ENCODE measurements at regions not wholly inside any gene's neighbourhood (a gene's known extent, or its start where the extent isn't known, plus 50 kb on each side); places are given as distances from the start of the nearest gene placed in this dataset.

DNA sequence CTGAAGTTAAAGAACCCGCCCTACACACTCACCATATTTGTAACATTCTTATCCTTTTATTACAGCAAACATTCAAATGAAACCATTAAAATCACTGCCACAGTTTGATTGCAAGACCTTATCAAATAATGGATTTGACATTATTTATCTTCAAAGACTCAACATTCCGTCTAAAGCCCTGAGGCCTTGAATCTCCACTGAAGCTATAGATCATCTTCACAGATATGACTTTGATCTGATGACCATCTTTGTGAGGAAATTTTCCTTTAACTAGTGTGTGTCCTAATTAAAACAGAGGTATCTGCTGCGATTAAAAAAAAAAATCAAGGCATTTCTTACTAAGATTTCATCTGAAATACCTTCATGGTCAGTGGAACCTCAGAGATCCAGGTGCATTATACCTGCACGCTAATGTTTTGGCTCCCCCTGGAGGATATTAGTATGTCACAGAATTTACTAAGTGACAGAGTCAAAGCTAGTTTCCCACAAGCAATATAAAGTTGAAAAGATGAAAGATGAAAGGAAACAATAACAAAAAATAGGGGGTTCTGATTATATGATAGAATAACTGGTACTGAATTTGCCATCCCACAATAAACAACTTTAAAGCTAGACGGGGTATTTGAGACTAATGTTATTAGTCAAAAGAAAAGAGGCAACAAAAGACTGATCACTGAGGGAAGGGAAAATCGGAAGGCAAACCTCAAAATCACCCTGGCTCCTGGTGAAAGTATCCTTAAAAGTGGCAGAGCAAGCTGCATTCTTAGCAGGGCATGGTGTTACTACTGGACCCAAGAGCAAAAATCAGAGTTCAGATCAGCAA is 923.4 kb downstream of the NCAM2 start:
- Histone ChIP-seq H3K27me3 (ENCODE audit: insufficient read depth, low read length) (no peaks in the 10 kb centered on the region), H3K27ac (ENCODE audit: low read depth, low read length) (no peak overlapping the region), H2AFZ (ENCODE audit: low read length, unreplicated experiment) (no peak overlapping the region), H3K79me2 (ENCODE audit: control insufficient read depth, insufficient read depth, low read length, unreplicated experiment) (no peaks in the 10 kb centered on the region), H3K4me3 (ENCODE audit: low read depth, low read length) (no peak overlapping the region), H3K36me3 (ENCODE audit: insufficient read depth, low read length) (no peaks in the 10 kb centered on the region), H3K4me1 (ENCODE audit: control insufficient read depth, insufficient read depth, low read length, unreplicated experiment) (no peaks in the 10 kb centered on the region)

DNA sequence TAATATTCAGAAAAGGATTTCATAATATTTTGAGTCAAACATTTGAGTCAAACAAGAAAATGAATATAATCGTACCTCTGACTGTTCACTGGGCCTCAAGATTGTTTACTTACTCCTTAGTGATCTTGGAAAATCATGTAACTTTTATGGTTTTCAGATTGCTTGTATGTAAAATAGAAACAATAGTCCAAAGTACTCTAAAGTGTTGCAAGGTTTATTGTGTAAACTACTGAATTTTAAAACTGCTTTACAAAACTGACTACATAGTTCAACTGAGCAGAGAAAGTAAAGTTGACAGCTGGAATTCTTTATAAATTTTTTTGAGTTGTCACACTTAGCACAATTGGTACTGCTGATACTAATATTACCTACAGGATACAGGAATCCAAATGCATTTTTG is 931.0 kb downstream of the NCAM2 start:
- Histone ChIP-seq H3K4me3 (ENCODE audit: low read depth, low read length) (no peak overlapping the region), H2AFZ (ENCODE audit: low read length, unreplicated experiment) (no peak overlapping the region), H3K4me1 (ENCODE audit: control insufficient read depth, insufficient read depth, low read length, unreplicated experiment) (no peaks in the 10 kb centered on the region), H3K79me2 (ENCODE audit: control insufficient read depth, insufficient read depth, low read length, unreplicated experiment) (no peaks in the 10 kb centered on the region), H3K27me3 (ENCODE audit: insufficient read depth, low read length) (no peaks in the 10 kb centered on the region), H3K27ac (ENCODE audit: low read depth, low read length) (no peak overlapping the region), H3K36me3 (ENCODE audit: insufficient read depth, low read length) (no peaks in the 10 kb centered on the region)

- Histone ChIP-seq H3K36me3 (ENCODE audit: insufficient read depth, low read length) (no peaks in the 10 kb centered on the region), H2AFZ (ENCODE audit: low read length, unreplicated experiment) (no peak overlapping the region), H3K79me2 (ENCODE audit: control insufficient read depth, insufficient read depth, low read length, unreplicated experiment) (no peaks in the 10 kb centered on the region), H3K27me3 (ENCODE audit: insufficient read depth, low read length) (no peaks in the 10 kb centered on the region), H3K4me3 (ENCODE audit: low read depth, low read length) (no peak overlapping the region), H3K27ac (ENCODE audit: low read depth, low read length) (no peak overlapping the region), H3K4me1 (ENCODE audit: control insufficient read depth, insufficient read depth, low read length, unreplicated experiment) (no peaks in the 10 kb centered on the region)
These were observed 931.6 kb downstream of the NCAM2 start for GRCh38 chr21:21929789-21930188.

DNA sequence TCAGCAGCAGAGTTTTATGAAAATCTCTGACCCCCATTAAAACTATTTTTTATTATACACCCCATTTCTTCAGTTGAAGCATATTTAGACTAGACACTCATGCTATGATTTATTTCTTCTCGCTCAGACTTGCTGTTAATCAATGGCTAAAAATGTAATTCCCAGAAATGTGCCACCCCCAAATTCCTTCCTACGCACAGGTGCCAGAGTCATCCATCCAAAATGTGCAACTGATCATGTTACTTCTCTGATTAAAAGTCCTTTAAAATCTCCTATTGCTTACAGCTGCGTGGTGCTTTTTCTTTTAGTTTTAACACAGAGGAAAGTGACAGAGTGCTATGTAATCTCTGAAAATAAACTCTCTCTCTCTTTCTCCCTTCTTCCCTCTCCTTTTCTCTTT is 954.4 kb downstream of the NCAM2 start:
- Histone ChIP-seq H2AFZ (ENCODE audit: low read length, unreplicated experiment) (no peak overlapping the region), H3K79me2 (ENCODE audit: control insufficient read depth, insufficient read depth, low read length, unreplicated experiment) (no peaks in the 10 kb centered on the region), H3K4me3 (ENCODE audit: low read depth, low read length) (no peak overlapping the region), H3K4me1 (ENCODE audit: control insufficient read depth, insufficient read depth, low read length, unreplicated experiment) (no peaks in the 10 kb centered on the region), H3K36me3 (ENCODE audit: insufficient read depth, low read length) (no peaks in the 10 kb centered on the region), H3K27me3 (ENCODE audit: insufficient read depth, low read length) (no peaks in the 10 kb centered on the region), H3K27ac (ENCODE audit: low read depth, low read length) (no peak overlapping the region)

GRCh38 chr21:21955204-21955603 is 957.0 kb downstream of the NCAM2 start:
- Histone ChIP-seq H3K36me3 (ENCODE audit: insufficient read depth, low read length) (no peaks in the 10 kb centered on the region), H3K4me3 (ENCODE audit: low read depth, low read length) (no peak overlapping the region), H3K79me2 (ENCODE audit: control insufficient read depth, insufficient read depth, low read length, unreplicated experiment) (no peaks in the 10 kb centered on the region), H3K27me3 (ENCODE audit: insufficient read depth, low read length) (no peaks in the 10 kb centered on the region), H2AFZ (ENCODE audit: low read length, unreplicated experiment) (no peak overlapping the region), H3K4me1 (ENCODE audit: control insufficient read depth, insufficient read depth, low read length, unreplicated experiment) (no peaks in the 10 kb centered on the region), H3K27ac (ENCODE audit: low read depth, low read length) (no peak overlapping the region)

GRCh38 chr21:21957490-21957889 is 959.3 kb downstream of the NCAM2 start:
- H3K27ac ChIP-seq (ENCODE audit: low read depth, low read length) = no peak overlapping the region
- H3K4me3 ChIP-seq (ENCODE audit: low read depth, low read length) = no peak overlapping the region

GRCh38 chr21:21963911-21964310 is 965.7 kb downstream of the NCAM2 start:
- Histone ChIP-seq H3K79me2 (ENCODE audit: control insufficient read depth, insufficient read depth, low read length, unreplicated experiment) (no peaks in the 10 kb centered on the region), H2AFZ (ENCODE audit: low read length, unreplicated experiment) (no peak overlapping the region), H3K4me1 (ENCODE audit: control insufficient read depth, insufficient read depth, low read length, unreplicated experiment) (no peaks in the 10 kb centered on the region), H3K27ac (ENCODE audit: low read depth, low read length) (no peak overlapping the region), H3K36me3 (ENCODE audit: insufficient read depth, low read length) (no peaks in the 10 kb centered on the region), H3K4me3 (ENCODE audit: low read depth, low read length) (no peak overlapping the region), H3K27me3 (ENCODE audit: insufficient read depth, low read length) (no peaks in the 10 kb centered on the region)

More at GRCh38 chr21:21957490-21957889, 959.3 kb downstream of the NCAM2 start:
- Histone ChIP-seq H2AFZ (ENCODE audit: low read length, unreplicated experiment) (no peak overlapping the region), H3K79me2 (ENCODE audit: control insufficient read depth, insufficient read depth, low read length, unreplicated experiment) (no peaks in the 10 kb centered on the region), H3K27me3 (ENCODE audit: insufficient read depth, low read length) (no peaks in the 10 kb centered on the region), H3K36me3 (ENCODE audit: insufficient read depth, low read length) (no peaks in the 10 kb centered on the region), H3K4me1 (ENCODE audit: control insufficient read depth, insufficient read depth, low read length, unreplicated experiment) (no peaks in the 10 kb centered on the region)

- H3K79me2 ChIP-seq (ENCODE audit: control insufficient read depth, insufficient read depth, low read length, unreplicated experiment) = no peaks in the 10 kb centered on the region
- H3K4me1 ChIP-seq (ENCODE audit: control insufficient read depth, insufficient read depth, low read length, unreplicated experiment) = no peaks in the 10 kb centered on the region
- no peak overlapping the region for H3K4me3 ChIP-seq (ENCODE audit: low read depth, low read length)
- no peaks in the 10 kb centered on the region for H3K27me3 ChIP-seq (ENCODE audit: insufficient read depth, low read length)
- no peaks in the 10 kb centered on the region for H3K36me3 ChIP-seq (ENCODE audit: insufficient read depth, low read length)
- H2AFZ ChIP-seq (ENCODE audit: low read length, unreplicated experiment) = no peak overlapping the region
- H3K27ac ChIP-seq (ENCODE audit: low read depth, low read length) = no peak overlapping the region
These were observed 970.6 kb downstream of the NCAM2 start for GRCh38 chr21:21968810-21969209.

- Histone ChIP-seq H3K79me2 (ENCODE audit: control insufficient read depth, insufficient read depth, low read length, unreplicated experiment) (no peaks in the 10 kb centered on the region), H3K4me1 (ENCODE audit: control insufficient read depth, insufficient read depth, low read length, unreplicated experiment) (no peaks in the 10 kb centered on the region), H3K27ac (ENCODE audit: low read depth, low read length) (no peak overlapping the region), H2AFZ (ENCODE audit: low read length, unreplicated experiment) (no peak overlapping the region), H3K36me3 (ENCODE audit: insufficient read depth, low read length) (no peaks in the 10 kb centered on the region), H3K27me3 (ENCODE audit: insufficient read depth, low read length) (no peaks in the 10 kb centered on the region), H3K4me3 (ENCODE audit: low read depth, low read length) (no peak overlapping the region)
These were observed 971.0 kb downstream of the NCAM2 start for GRCh38 chr21:21969211-21969610.

DNA sequence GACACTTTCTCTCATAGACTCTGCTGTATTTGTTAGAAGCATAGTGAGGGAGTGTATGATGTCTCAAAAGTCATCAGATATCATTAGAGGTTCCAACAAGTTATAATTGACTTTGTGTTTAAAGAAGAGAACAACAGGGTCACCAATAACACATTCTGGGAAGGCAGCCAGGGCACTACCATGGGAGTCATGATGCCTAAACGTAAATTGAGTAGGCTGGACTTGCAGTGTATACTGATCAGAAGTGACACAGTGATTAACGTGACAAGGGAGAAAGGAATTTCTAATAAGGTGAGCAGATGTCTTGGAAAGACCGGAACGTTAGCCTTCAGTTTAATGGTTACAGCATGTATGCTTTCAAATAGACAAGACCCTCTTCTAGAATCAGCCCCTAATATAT is 973.2 kb downstream of the NCAM2 start:
- H3K4me1 ChIP-seq (ENCODE audit: control insufficient read depth, insufficient read depth, low read length, unreplicated experiment) = no peaks in the 10 kb centered on the region
- no peaks in the 10 kb centered on the region for H3K27me3 ChIP-seq (ENCODE audit: insufficient read depth, low read length)
- H3K36me3 ChIP-seq (ENCODE audit: insufficient read depth, low read length) = no peaks in the 10 kb centered on the region
- no peaks in the 10 kb centered on the region for H3K79me2 ChIP-seq (ENCODE audit: control insufficient read depth, insufficient read depth, low read length, unreplicated experiment)
- no peak overlapping the region for H3K4me3 ChIP-seq (ENCODE audit: low read depth, low read length)
- H2AFZ ChIP-seq (ENCODE audit: low read length, unreplicated experiment) = no peak overlapping the region
- H3K27ac ChIP-seq (ENCODE audit: low read depth, low read length) = no peak overlapping the region

DNA sequence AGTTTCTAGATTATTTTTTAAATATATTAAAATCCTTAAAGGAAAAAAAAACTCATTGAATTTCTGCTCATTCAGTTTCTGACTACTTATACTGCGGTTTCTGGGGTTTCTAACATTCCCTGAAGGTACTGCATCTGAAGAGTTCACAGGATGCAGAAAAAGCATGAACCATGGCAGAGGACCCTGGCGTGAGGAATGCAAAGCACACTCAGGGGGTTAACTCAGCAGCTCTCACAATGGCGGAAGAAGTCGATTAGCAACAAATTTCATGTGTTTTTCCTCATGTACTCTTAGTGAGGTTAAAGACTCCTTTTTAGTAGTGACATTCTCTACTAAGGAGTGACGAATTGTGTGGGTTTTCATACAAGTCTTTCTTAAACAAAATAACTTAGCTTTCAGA is 975.6 kb downstream of the NCAM2 start:
- no peak overlapping the region for H2AFZ ChIP-seq (ENCODE audit: low read length, unreplicated experiment)
- no peaks in the 10 kb centered on the region for H3K79me2 ChIP-seq (ENCODE audit: control insufficient read depth, insufficient read depth, low read length, unreplicated experiment)

More for the DNA sequence above, 975.6 kb downstream of the NCAM2 start:
- no peaks in the 10 kb centered on the region for H3K36me3 ChIP-seq (ENCODE audit: insufficient read depth, low read length)
- H3K4me1 ChIP-seq (ENCODE audit: control insufficient read depth, insufficient read depth, low read length, unreplicated experiment) = no peaks in the 10 kb centered on the region
- no peaks in the 10 kb centered on the region for H3K27me3 ChIP-seq (ENCODE audit: insufficient read depth, low read length)
- no peak overlapping the region for H3K4me3 ChIP-seq (ENCODE audit: low read depth, low read length)
- H3K27ac ChIP-seq (ENCODE audit: low read depth, low read length) = no peak overlapping the region

All from ACC112 (cell line).